ENCODE measurements at regions not wholly inside any gene's neighbourhood (a gene's known extent, or its start where the extent isn't known, plus 50 kb on each side); places are given as distances from the start of the nearest gene placed in this dataset.

- Histone ChIP-seq H3K4me1 (ENCODE audit: insufficient read depth, low read length) (no peaks in the 10 kb centered on the region), H4K20me1 (ENCODE audit: low read length) (no peaks in the 10 kb centered on the region), H3K9me2 (replicated peaks; ENCODE audit: low read length) (no peaks in the 10 kb centered on the region), H3K36me3 (ENCODE audit: low read depth, low read length) (no peaks in the 10 kb centered on the region), H3K9ac (ENCODE audit: low read length) (no peak overlapping the region), H3K4me2 (ENCODE audit: low read length) (no peak overlapping the region), H3K27me3 (ENCODE audit: low read length) (peaks cover 35% of the 10 kb centered on the region), H3K79me2 (ENCODE audit: low read length) (no peaks in the 10 kb centered on the region), H3F3A (ENCODE audit: low read length, unreplicated experiment) (no peaks in the 10 kb centered on the region), H3K4me3 (ENCODE audit: low read length) (no peak overlapping the region), H3K9me3 (ENCODE audit: low read length) (no peaks in the 10 kb centered on the region), H2AFZ (ENCODE audit: low read length) (no peak overlapping the region), H3K27ac (ENCODE audit: low read length) (no peak overlapping the region)
- intact Hi-C loops (cut with micrococcal nuclease) = no loop called here
- POLR2A ChIA-PET (ENCODE audit: unreplicated experiment) = no interaction called here
- CTCF ChIA-PET = no interaction called here
- BruUV-seq (replicated peaks) = no TSS peak
- ATAC-seq (no peak), DNase-seq (no peak)
- TF ChIP-seq EZH2phosphoT487 (IDR thresholded peaks at IDR 0.05; ENCODE audit: borderline replicate concordance, low read length) = no peak
- TF ChIP-seq, protein P1, sequence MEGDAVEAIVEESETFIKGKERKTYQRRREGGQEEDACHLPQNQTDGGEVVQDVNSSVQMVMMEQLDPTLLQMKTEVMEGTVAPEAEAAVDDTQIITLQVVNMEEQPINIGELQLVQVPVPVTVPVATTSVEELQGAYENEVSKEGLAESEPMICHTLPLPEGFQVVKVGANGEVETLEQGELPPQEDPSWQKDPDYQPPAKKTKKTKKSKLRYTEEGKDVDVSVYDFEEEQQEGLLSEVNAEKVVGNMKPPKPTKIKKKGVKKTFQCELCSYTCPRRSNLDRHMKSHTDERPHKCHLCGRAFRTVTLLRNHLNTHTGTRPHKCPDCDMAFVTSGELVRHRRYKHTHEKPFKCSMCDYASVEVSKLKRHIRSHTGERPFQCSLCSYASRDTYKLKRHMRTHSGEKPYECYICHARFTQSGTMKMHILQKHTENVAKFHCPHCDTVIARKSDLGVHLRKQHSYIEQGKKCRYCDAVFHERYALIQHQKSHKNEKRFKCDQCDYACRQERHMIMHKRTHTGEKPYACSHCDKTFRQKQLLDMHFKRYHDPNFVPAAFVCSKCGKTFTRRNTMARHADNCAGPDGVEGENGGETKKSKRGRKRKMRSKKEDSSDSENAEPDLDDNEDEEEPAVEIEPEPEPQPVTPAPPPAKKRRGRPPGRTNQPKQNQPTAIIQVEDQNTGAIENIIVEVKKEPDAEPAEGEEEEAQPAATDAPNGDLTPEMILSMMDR (conservative IDR thresholded peaks at IDR 0.05; ENCODE audit: low read depth, low read length) = no peak
These were observed 232.2 kb upstream of the HS6ST1 start for GRCh38 chr2:128550801-128551416.

DNA sequence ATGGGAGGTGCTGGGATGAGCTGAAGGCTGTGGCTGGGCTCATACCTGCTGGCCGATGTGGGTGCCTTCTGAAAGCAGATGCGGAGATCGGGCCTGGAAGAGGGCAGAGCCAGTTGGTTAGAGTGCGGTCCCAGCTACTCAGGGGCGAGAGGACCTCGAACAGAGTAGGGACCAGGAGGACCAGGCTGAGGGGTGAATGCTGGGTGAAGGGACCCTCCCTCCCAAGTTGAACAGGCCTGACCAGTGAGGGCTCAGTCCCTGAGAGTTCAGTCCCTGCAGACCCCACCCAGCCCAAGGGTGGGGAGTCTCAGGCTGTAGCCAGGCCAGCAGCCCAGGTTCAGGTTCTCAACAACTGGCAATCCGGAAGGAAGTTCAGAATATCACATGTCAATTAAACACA, 232.8 kb upstream of the HS6ST1 start:
- Histone ChIP-seq H3K79me2 (ENCODE audit: low read length) (no peaks in the 10 kb centered on the region), H3K27ac (ENCODE audit: low read length) (no peak overlapping the region), H3K9me3 (ENCODE audit: low read length) (no peaks in the 10 kb centered on the region), H3K27me3 (ENCODE audit: low read length) (peaks cover 36% of the 10 kb centered on the region), H3F3A (ENCODE audit: low read length, unreplicated experiment) (no peaks in the 10 kb centered on the region), H3K4me2 (ENCODE audit: low read length) (no peak overlapping the region), H3K9ac (ENCODE audit: low read length) (no peak overlapping the region), H2AFZ (ENCODE audit: low read length) (no peak overlapping the region), H3K4me1 (ENCODE audit: insufficient read depth, low read length) (no peaks in the 10 kb centered on the region), H3K9me2 (replicated peaks; ENCODE audit: low read length) (no peaks in the 10 kb centered on the region), H3K4me3 (ENCODE audit: low read length) (no peak overlapping the region), H3K36me3 (ENCODE audit: low read depth, low read length) (no peaks in the 10 kb centered on the region), H4K20me1 (ENCODE audit: low read length) (no peaks in the 10 kb centered on the region)
- ATAC-seq (no peak), DNase-seq (no peak)
- POLR2A ChIA-PET (ENCODE audit: unreplicated experiment) = no interaction called here
- intact Hi-C loops (cut with micrococcal nuclease) = no loop called here
- BruUV-seq (replicated peaks) = no TSS peak
- TF ChIP-seq, protein P1 (conservative IDR thresholded peaks at IDR 0.05; ENCODE audit: low read depth, low read length) = no peak
- TF ChIP-seq EZH2phosphoT487 (IDR thresholded peaks at IDR 0.05; ENCODE audit: borderline replicate concordance, low read length) = no peak
- no peak for TF ChIP-seq EZH2 (IDR thresholded peaks at IDR 0.05; ENCODE audit: low read length, unreplicated experiment)
- CTCF ChIA-PET = no interaction called here

- ChIA-PET CTCF (no interaction called here), POLR2A (ENCODE audit: unreplicated experiment) (no interaction called here)
- H3K36me3 ChIP-seq (ENCODE audit: low read depth, low read length) = no peaks in the 10 kb centered on the region
- ATAC-seq (no peak), DNase-seq (no peak)
- H3K9me3 ChIP-seq (ENCODE audit: low read length) = no peaks in the 10 kb centered on the region
- no peak overlapping the region for H2AFZ ChIP-seq (ENCODE audit: low read length)
- BruUV-seq (replicated peaks) = no TSS peak
- intact Hi-C loops (cut with micrococcal nuclease) = no loop called here
- no peak overlapping the region for H3K9ac ChIP-seq (ENCODE audit: low read length)
- no peak overlapping the region for H3K4me2 ChIP-seq (ENCODE audit: low read length)
- H3K4me1 ChIP-seq (ENCODE audit: insufficient read depth, low read length) = no peaks in the 10 kb centered on the region
- no peak overlapping the region for H3K4me3 ChIP-seq (ENCODE audit: low read length)
- H3K27ac ChIP-seq (ENCODE audit: low read length) = no peak overlapping the region
- TF ChIP-seq, protein P1 (conservative IDR thresholded peaks at IDR 0.05; ENCODE audit: low read depth, low read length) = no peak
- no peak for TF ChIP-seq EZH2phosphoT487 (IDR thresholded peaks at IDR 0.05; ENCODE audit: borderline replicate concordance, low read length)
- H4K20me1 ChIP-seq (ENCODE audit: low read length) = no peaks in the 10 kb centered on the region
- no peaks in the 10 kb centered on the region for H3K79me2 ChIP-seq (ENCODE audit: low read length)
- H3F3A ChIP-seq (ENCODE audit: low read length, unreplicated experiment) = no peaks in the 10 kb centered on the region
- no peaks in the 10 kb centered on the region for H3K9me2 ChIP-seq (replicated peaks; ENCODE audit: low read length)
- peaks cover 45% of the 10 kb centered on the region for H3K27me3 ChIP-seq (ENCODE audit: low read length)
These were observed 233.6 kb upstream of the HS6ST1 start for GRCh38 chr2:128552141-128552805.
